ENCODE measurements at regions not wholly inside any gene's neighbourhood (a gene's known extent, or its start where the extent isn't known, plus 50 kb on each side); places are given as distances from the start of the nearest gene placed in this dataset.

- TF ChIP-seq CTCF (IDR thresholded peaks at IDR 0.05; ENCODE audit: borderline replicate concordance, extremely low read depth, low read length, poor library complexity, severe bottlenecking) (no peak), EZH2 (IDR thresholded peaks at IDR 0.05; ENCODE audit: borderline replicate concordance, low read depth, low read length, severe bottlenecking) (no peak)
These were observed 543.2 kb upstream of the API5 start for GRCh38 chr11:42768576-42768975.

All from DND-41 (cell line).